Peyer's patch (tissue), 4 donors: ENCODE measurements at regions not wholly inside any gene's neighbourhood (a gene's known extent, or its start where the extent isn't known, plus 50 kb on each side); places are given as distances from the start of the nearest gene placed in this dataset.

ENCODE experiments used
- CTCF ChIP-seq, 6 experiments: fragments of 450-650 bp in 4 of 6; fragments of 200-600 bp in 2 of 6; sonication (generic) in 1 of 6; IDR thresholded peaks; one replicate each; pipeline ENCODE4 v1.5.1; 2017 to 2019; ENCODE audit warnings: antibody characterized with exemption in 6 of 6, mild to moderate bottlenecking in 3 of 6, moderate library complexity in 1 of 6
- POLR2A ChIP-seq, 2 donors: fragments of 450-650 bp; IDR thresholded peaks; one replicate each; pipeline ENCODE4 v1.5.1; 2017; ENCODE audit warnings: antibody characterized with exemption in 2 of 2, mild to moderate bottlenecking in 2 of 2, moderate library complexity in 2 of 2

GRCh38 chr20:60261333-60261732, 303.1 kb downstream of the CDH26 start:
- TF ChIP-seq CTCF (IDR thresholded peaks at IDR 0.05) (no peak), POLR2A (IDR thresholded peaks at IDR 0.05) (no peak)
